Hepatocyte (in vitro differentiated cells): ENCODE measurements at regions not wholly inside any gene's neighbourhood (a gene's known extent, or its start where the extent isn't known, plus 50 kb on each side); places are given as distances from the start of the nearest gene placed in this dataset.

Experiments used
- DNase-seq: peaks from one replicate; pipeline ENCODE4 v3.0.0-alpha.2; 2016; ENCODE audit warnings: low spot score
- H2AFZ ChIP-seq: fragments of 200-600 bp; sonication (generic); 2 replicates; pipeline ENCODE4 v1.6.0; 2016; ENCODE audit warnings: antibody characterized with exemption, mild to moderate bottlenecking
- H3K27ac ChIP-seq: fragments of 200-600 bp; sonication (generic); 2 replicates; pipeline ENCODE4 v1.5.1; 2016; ENCODE audit warnings: mild to moderate bottlenecking
- H3K27me3 ChIP-seq: fragments of 200-600 bp; sonication (generic); 2 replicates; pipeline ENCODE4 v1.6.1; 2016
- H3K36me3 ChIP-seq: fragments of 200-600 bp; sonication (generic); replicated peaks from 2 replicates; pipeline ENCODE4 v1.5.1; 2016; ENCODE audit warnings: low read depth; ENCODE audit not compliant: insufficient read depth
- H3K4me1 ChIP-seq: fragments of 200-600 bp; sonication (generic); 2 replicates; pipeline ENCODE4 v1.5.1; 2016; ENCODE audit warnings: mild to moderate bottlenecking, moderate library complexity; ENCODE audit not compliant: insufficient read depth
- H3K4me2 ChIP-seq: fragments of 200-600 bp; sonication (generic); 2 replicates; pipeline ENCODE4 v1.6.0; 2016
- H3K4me3 ChIP-seq: fragments of 200-600 bp; sonication (generic); 2 replicates; pipeline ENCODE4 v1.5.1; 2016; ENCODE audit warnings: mild to moderate bottlenecking
- H3K79me2 ChIP-seq: fragments of 200-600 bp; sonication (generic); 2 replicates; pipeline ENCODE4 v1.6.0; 2017; ENCODE audit warnings: mild to moderate bottlenecking
- H3K9me2 ChIP-seq: fragments of 200-600 bp; sonication (generic); replicated peaks from 2 replicates; pipeline ENCODE4 v1.6.0; 2017; ENCODE audit warnings: mild to moderate bottlenecking; ENCODE audit not compliant: insufficient read depth
- H3K9me3 ChIP-seq: fragments of 200-600 bp; sonication (generic); 2 replicates; pipeline ENCODE4 v1.5.1; 2016; ENCODE audit warnings: low read depth, mild to moderate bottlenecking
- H4K20me1 ChIP-seq: fragments of 200-600 bp; sonication (generic); 2 replicates; pipeline ENCODE4 v1.6.0; 2016; ENCODE audit warnings: mild to moderate bottlenecking; ENCODE audit not compliant: insufficient read depth, poor library complexity, severe bottlenecking
- CTCF ChIP-seq: fragments of 200-600 bp; sonication (generic); IDR thresholded peaks from 2 replicates; pipeline ENCODE4 v1.5.1; 2016; ENCODE audit warnings: antibody characterized with exemption, mild to moderate bottlenecking; ENCODE audit not compliant: poor library complexity
- EZH2 ChIP-seq: fragments of 200-600 bp; sonication (generic); IDR thresholded peaks from 2 replicates; pipeline ENCODE4 v1.6.1; 2016; ENCODE audit warnings: antibody characterized with exemption, mild to moderate bottlenecking, borderline replicate concordance
- EZH2phosphoT487 ChIP-seq: fragments of 200-600 bp; sonication (generic); IDR thresholded peaks from one replicate; pipeline ENCODE4 v1.6.1; 2018; ENCODE audit warnings: antibody characterized with exemption, mild to moderate bottlenecking, low read depth, moderate library complexity; ENCODE audit not compliant: unreplicated experiment, severe bottlenecking
- WGBS: methylation state at CpG from one replicate; pipeline ENCODE4 v1.1.6; 2016; ENCODE audit warnings: low lambda C conversion rate; ENCODE audit errors: missing lambda C conversion rate; 5-methylcytosine and 5-hydroxymethylcytosine counted together

- no peak overlapping the region for H3K4me2 ChIP-seq
- H3K79me2 ChIP-seq, result no peaks in the 10 kb centered on the region
- H3K36me3 ChIP-seq, result no peaks in the 10 kb centered on the region
- no peaks in the 10 kb centered on the region for H3K9me2 ChIP-seq
- no peaks in the 10 kb centered on the region for H3K27me3 ChIP-seq
- H4K20me1 ChIP-seq, result no peaks in the 10 kb centered on the region
- 94% methylated on average over 5 of the region's 5 CpGs for WGBS
- H3K9me3 ChIP-seq, result no peaks in the 10 kb centered on the region
- no peaks in the 10 kb centered on the region for H3K4me1 ChIP-seq
- no peak for DNase-seq
- H3K4me3 ChIP-seq, result no peak overlapping the region
- no peak overlapping the region for H2AFZ ChIP-seq
- H3K27ac ChIP-seq, result no peak overlapping the region
- TF ChIP-seq EZH2phosphoT487, result no peak
- no peak for TF ChIP-seq EZH2
- no peak for TF ChIP-seq CTCF
These were observed 118.0 kb upstream of the ARID2 start for GRCh38 chr12:45611495-45611894.

- H3K4me1 ChIP-seq, result no peaks in the 10 kb centered on the region
- no peak for DNase-seq
These were observed 117.3 kb upstream of the ARID2 start for GRCh38 chr12:45612044-45612794.

GRCh38 chr12:45613296-45613695 is 116.2 kb upstream of the ARID2 start:
- no peak for TF ChIP-seq EZH2phosphoT487
- no peak for TF ChIP-seq EZH2
- no peak for TF ChIP-seq CTCF

More at GRCh38 chr12:45612044-45612794, 117.3 kb upstream of the ARID2 start:
- TF ChIP-seq EZH2phosphoT487, result no peak
- no peak for TF ChIP-seq EZH2
- no peak for TF ChIP-seq CTCF
- Histone ChIP-seq H3K79me2 (no peaks in the 10 kb centered on the region), H3K4me2 (no peak overlapping the region), H3K9me2 (no peaks in the 10 kb centered on the region), H3K27me3 (no peaks in the 10 kb centered on the region), H3K4me3 (no peak overlapping the region), H4K20me1 (no peaks in the 10 kb centered on the region), H3K9me3 (no peaks in the 10 kb centered on the region), H3K27ac (no peak overlapping the region), H2AFZ (no peak overlapping the region), H3K36me3 (no peaks in the 10 kb centered on the region)
- 91% methylated on average over 7 of the region's 7 CpGs for WGBS

More at GRCh38 chr12:45613296-45613695, 116.2 kb upstream of the ARID2 start:
- no peak overlapping the region for H3K4me2 ChIP-seq
- no peaks in the 10 kb centered on the region for H3K27me3 ChIP-seq
- no peaks in the 10 kb centered on the region for H3K36me3 ChIP-seq
- H3K4me1 ChIP-seq, result no peaks in the 10 kb centered on the region
- H3K4me3 ChIP-seq, result no peak overlapping the region
- H3K9me2 ChIP-seq, result no peaks in the 10 kb centered on the region
- no peaks in the 10 kb centered on the region for H3K79me2 ChIP-seq
- H3K9me3 ChIP-seq, result no peaks in the 10 kb centered on the region
- no peak for DNase-seq
- H4K20me1 ChIP-seq, result no peaks in the 10 kb centered on the region
- no peak overlapping the region for H2AFZ ChIP-seq
- no peak overlapping the region for H3K27ac ChIP-seq
- WGBS, result 64% methylated on average over 3 of the region's 3 CpGs
